Activated naive CD4-positive, alpha-beta T cell treated with anti-CD3 and anti-CD28 coated beads, Interleukin-2, amount 10 ng/mL, durations not matched to agents 7 days and 5 days (primary cell): ENCODE measurements at regions not wholly inside any gene's neighbourhood (a gene's known extent, or its start where the extent isn't known, plus 50 kb on each side); places are given as distances from the start of the nearest gene placed in this dataset.

Source experiments
- CTCF ChIA-PET: fragments of 350-600 bp; sonication (Branson Sonifier 250); formaldehyde crosslinking; loops from one replicate; lab custom pipeline; 2021; ENCODE audit warnings: antibody characterized with exemption; lab: Charles Lee
- DNase-seq: peaks from one replicate; pipeline ENCODE4 v3.0.0-alpha.2; 2020
- H3K27ac Mint-ChIP-seq: one replicate; pipeline ENCODE4 v1.8.0; 2021; ENCODE audit warnings: mild to moderate bottlenecking, moderate library complexity, mixed read lengths
- H3K27me3 Mint-ChIP-seq: one replicate; pipeline ENCODE4 v1.8.0; 2021; ENCODE audit warnings: mild to moderate bottlenecking, mixed read lengths
- H3K36me3 Mint-ChIP-seq: one replicate; pipeline ENCODE4 v1.8.0; 2021; ENCODE audit warnings: mixed read lengths
- H3K4me1 Mint-ChIP-seq: one replicate; pipeline ENCODE4 v1.8.0; 2021; ENCODE audit warnings: mixed read lengths
- H3K4me3 Mint-ChIP-seq: one replicate; pipeline ENCODE4 v1.8.0; 2021; ENCODE audit warnings: mild to moderate bottlenecking, moderate library complexity, mixed read lengths
- H3K9me3 Mint-ChIP-seq: one replicate; pipeline ENCODE4 v1.8.0; 2021; ENCODE audit warnings: mixed read lengths

- no peak overlapping the region for H3K27ac Mint-ChIP-seq
- no peaks in the 10 kb centered on the region for H3K36me3 Mint-ChIP-seq
These were observed 248.8 kb downstream of the TTLL2 start for GRCh38 chr6:167573461-167574215.

GRCh38 chr6:167574431-167575151 is 249.7 kb downstream of the TTLL2 start:
- H3K27ac Mint-ChIP-seq, result no peak overlapping the region
- H3K36me3 Mint-ChIP-seq, result no peaks in the 10 kb centered on the region
- no peak overlapping the region for H3K4me3 Mint-ChIP-seq
- peaks cover 7% of the 10 kb centered on the region for H3K27me3 Mint-ChIP-seq
- H3K4me1 Mint-ChIP-seq, result no peaks in the 10 kb centered on the region
- CTCF ChIA-PET, result no interaction called here
- peaks cover 3% of the 10 kb centered on the region for H3K9me3 Mint-ChIP-seq
- no peak for DNase-seq

More at GRCh38 chr6:167573461-167574215, 248.8 kb downstream of the TTLL2 start:
- Mint-ChIP-seq H3K4me1 (no peaks in the 10 kb centered on the region), H3K9me3 (peaks cover 3% of the 10 kb centered on the region), H3K4me3 (no peak overlapping the region), H3K27me3 (peaks cover 4% of the 10 kb centered on the region)
- CTCF ChIA-PET, result no interaction called here
- no peak for DNase-seq

GRCh38 chr6:167575158-167575696 is 250.3 kb downstream of the TTLL2 start:
- H3K36me3 Mint-ChIP-seq, result no peaks in the 10 kb centered on the region
- no peak for DNase-seq
- H3K4me3 Mint-ChIP-seq, result no peak overlapping the region
- CTCF ChIA-PET, result no interaction called here
- H3K27ac Mint-ChIP-seq, result no peak overlapping the region
- peaks cover 3% of the 10 kb centered on the region for H3K9me3 Mint-ChIP-seq
- H3K4me1 Mint-ChIP-seq, result no peaks in the 10 kb centered on the region
- H3K27me3 Mint-ChIP-seq, result peaks cover 4% of the 10 kb centered on the region

- Mint-ChIP-seq H3K4me1 (no peaks in the 10 kb centered on the region), H3K36me3 (no peaks in the 10 kb centered on the region), H3K27ac (no peak overlapping the region), H3K4me3 (no peak overlapping the region), H3K9me3 (peaks cover 3% of the 10 kb centered on the region), H3K27me3 (peaks cover 9% of the 10 kb centered on the region)
- no peak for DNase-seq
- CTCF ChIA-PET, result no interaction called here
These were observed 250.5 kb upstream of the AFDN start for GRCh38 chr6:167576050-167576741.

- H3K36me3 Mint-ChIP-seq, result no peaks in the 10 kb centered on the region
- H3K4me1 Mint-ChIP-seq, result no peaks in the 10 kb centered on the region
- peaks cover 9% of the 10 kb centered on the region for H3K27me3 Mint-ChIP-seq
- CTCF ChIA-PET, result no interaction called here
- no peak overlapping the region for H3K27ac Mint-ChIP-seq
- H3K4me3 Mint-ChIP-seq, result no peak overlapping the region
- peaks cover 3% of the 10 kb centered on the region for H3K9me3 Mint-ChIP-seq
- DNase-seq, result no peak
These were observed 249.7 kb upstream of the AFDN start for GRCh38 chr6:167576828-167577503.

- no peaks in the 10 kb centered on the region for H3K36me3 Mint-ChIP-seq
- CTCF ChIA-PET, result interaction anchor here (0.6 kb wide), 1 partner anchor 158 kb away, joined by 3 read pairs; no protein-coding TSS in a partner anchor
- H3K9me3 Mint-ChIP-seq, result peaks cover 3% of the 10 kb centered on the region
- H3K4me1 Mint-ChIP-seq, result no peaks in the 10 kb centered on the region
- H3K27me3 Mint-ChIP-seq, result peaks cover 11% of the 10 kb centered on the region
- no peak overlapping the region for H3K4me3 Mint-ChIP-seq
- DNase-seq, result no peak
- H3K27ac Mint-ChIP-seq, result no peak overlapping the region
These were observed 248.8 kb upstream of the AFDN start for GRCh38 chr6:167577891-167578361.

- Mint-ChIP-seq H3K27me3 (peaks cover 11% of the 10 kb centered on the region), H3K4me1 (no peaks in the 10 kb centered on the region), H3K4me3 (no peak overlapping the region), H3K9me3 (peaks cover 3% of the 10 kb centered on the region), H3K36me3 (no peaks in the 10 kb centered on the region), H3K27ac (no peak overlapping the region)
- no peak for DNase-seq
- CTCF ChIA-PET, result no interaction called here
These were observed 248.3 kb upstream of the AFDN start for GRCh38 chr6:167578371-167578901.

- Mint-ChIP-seq H3K27me3 (peaks cover 17% of the 10 kb centered on the region), H3K4me3 (no peak overlapping the region), H3K4me1 (no peaks in the 10 kb centered on the region), H3K9me3 (peaks cover 3% of the 10 kb centered on the region), H3K27ac (no peak overlapping the region), H3K36me3 (no peaks in the 10 kb centered on the region)
- DNase-seq, result no peak
- CTCF ChIA-PET, result interaction anchor here (0.7 kb wide), 1 partner anchor 8 kb away, joined by 3 read pairs; no protein-coding TSS in a partner anchor
These were observed 246.7 kb upstream of the AFDN start for GRCh38 chr6:167579806-167580618.

- no peaks in the 10 kb centered on the region for H3K36me3 Mint-ChIP-seq
- no peak overlapping the region for H3K27ac Mint-ChIP-seq
- no peak for DNase-seq
- H3K4me1 Mint-ChIP-seq, result no peaks in the 10 kb centered on the region
- no peak overlapping the region for H3K4me3 Mint-ChIP-seq
- H3K27me3 Mint-ChIP-seq, result peaks cover 17% of the 10 kb centered on the region
- CTCF ChIA-PET, result interaction anchor here (0.7 kb wide), 1 partner anchor 7 kb away, joined by 3 read pairs; no protein-coding TSS in a partner anchor
- peaks cover 3% of the 10 kb centered on the region for H3K9me3 Mint-ChIP-seq
These were observed 246.1 kb upstream of the AFDN start for GRCh38 chr6:167580619-167580911.

- H3K36me3 Mint-ChIP-seq, result no peaks in the 10 kb centered on the region
- DNase-seq, result no peak
- peaks cover under 1% of the 10 kb centered on the region for H3K9me3 Mint-ChIP-seq
- no peak overlapping the region for H3K27ac Mint-ChIP-seq
- H3K4me1 Mint-ChIP-seq, result no peaks in the 10 kb centered on the region
- no peak overlapping the region for H3K4me3 Mint-ChIP-seq
- H3K27me3 Mint-ChIP-seq, result peaks cover 17% of the 10 kb centered on the region
- CTCF ChIA-PET, result no interaction called here
These were observed 245.1 kb upstream of the AFDN start for GRCh38 chr6:167581637-167582036.

GRCh38 chr6:167583412-167583811 is 243.3 kb upstream of the AFDN start:
- CTCF ChIA-PET, result no interaction called here
- H3K27me3 Mint-ChIP-seq, result peaks cover 17% of the 10 kb centered on the region
- no peaks in the 10 kb centered on the region for H3K36me3 Mint-ChIP-seq

GRCh38 chr6:167588181-167588919 is 238.4 kb upstream of the AFDN start:
- H3K27ac Mint-ChIP-seq, result no peak overlapping the region
- peaks cover 8% of the 10 kb centered on the region for H3K9me3 Mint-ChIP-seq
- H3K4me3 Mint-ChIP-seq, result no peak overlapping the region
- H3K36me3 Mint-ChIP-seq, result no peaks in the 10 kb centered on the region
- H3K4me1 Mint-ChIP-seq, result no peaks in the 10 kb centered on the region
- H3K27me3 Mint-ChIP-seq, result peaks cover 5% of the 10 kb centered on the region
- DNase-seq, result no peak
- CTCF ChIA-PET, result interaction anchor here (0.6 kb wide), 1 partner anchor 8 kb away, joined by 3 read pairs; no protein-coding TSS in a partner anchor

More at GRCh38 chr6:167583412-167583811, 243.3 kb upstream of the AFDN start:
- no peaks in the 10 kb centered on the region for H3K4me1 Mint-ChIP-seq
- no peak for DNase-seq
- H3K27ac Mint-ChIP-seq, result no peak overlapping the region
- no peak overlapping the region for H3K4me3 Mint-ChIP-seq
- H3K9me3 Mint-ChIP-seq, result no peaks in the 10 kb centered on the region
